HCT116 (cell line): ENCODE measurements at regions not wholly inside any gene's neighbourhood (a gene's known extent, or its start where the extent isn't known, plus 50 kb on each side); places are given as distances from the start of the nearest gene placed in this dataset.

ENCODE experiments used
- ATAC-seq: fragments of 200-7000 bp; cut with Tn5 transposase; 2 replicates; pipeline ENCODE4 v1.9.1; 2020; ENCODE audit warnings: mild to moderate bottlenecking, moderate library complexity
- BruUV-seq: library from RNA; stranded (reverse); fragments of 400-500 nt; replicated peaks from 2 replicates; lab custom pipeline; 2021; lab: Mats Ljungman, UMichigan
- CTCF ChIA-PET: fragments of 300-600 bp; sonication (Branson Sonifier 250); formaldehyde crosslinking; loops from one replicate; lab custom pipeline; 2021; ENCODE audit warnings: antibody characterized with exemption; lab: Charles Lee
- POLR2A ChIA-PET: fragments of 300-600, 350-600 bp; sonication (Branson Sonifier 250); formaldehyde crosslinking; loops from one replicate; lab custom pipeline; 2021; ENCODE audit warnings: antibody characterized with exemption; lab: Charles Lee
- RAD21 ChIA-PET, 2 experiments: fragments of 300-600 bp; sonication (Branson Sonifier 250); formaldehyde crosslinking; loops; one replicate each; lab custom pipeline; 2023; ENCODE audit warnings: low total read pairs in 2 of 2; ENCODE audit not compliant: uncharacterized antibody in 2 of 2, unreplicated experiment in 2 of 2, low non-redundant PET in 1 of 2; lab: Charles Lee
- DNase-seq: peaks from one replicate; pipeline ENCODE4 v3.0.0-alpha.2; 2010; ENCODE audit warnings: low read depth, low spot score
- H2AFZ ChIP-seq: fragments of 200-600 bp; shearing (Covaris generic), sonication (generic); 2 replicates; pipeline ENCODE4 v1.6.1; 2017; ENCODE audit warnings: low read depth, mixed run types, mixed read lengths, antibody characterized with exemption, low read length; ENCODE audit not compliant: poor library complexity, severe bottlenecking
- H3K27ac ChIP-seq: 2 replicates; pipeline ENCODE4 v1.5.1; 2012; ENCODE audit warnings: low read depth, low read length
- H3K27me3 ChIP-seq: fragments of 200-600 bp; sonication (generic); 2 replicates; pipeline ENCODE4 v1.6.1; 2016; ENCODE audit warnings: mixed run types, low read length, mixed read lengths; ENCODE audit not compliant: insufficient read depth
- H3K36me3 ChIP-seq, 2 experiments: fragments of 200-500 bp in 1 of 2; fragments of 200-600 bp in 1 of 2; sonication (Bioruptor generic) in 1 of 2; sonication (generic) in 1 of 2; 2 replicates each; pipeline versions ENCODE4 v1.5.1 to v1.6.1; 2014 to 2016; ENCODE audit warnings: low read length in 2 of 2, inconsistent platforms in 1 of 2, mixed read lengths in 1 of 2, mixed run types in 1 of 2; ENCODE audit not compliant: insufficient read depth in 2 of 2, control insufficient read depth in 1 of 2
- H3K4me1 ChIP-seq, 2 experiments: fragments of 200-600 bp in 1 of 2; sonication (generic) in 1 of 2; 2 replicates each; pipeline versions ENCODE4 v1.5.1 to v1.6.1; 2012 to 2017; ENCODE audit warnings: low read length in 2 of 2, inconsistent platforms in 1 of 2, mild to moderate bottlenecking in 1 of 2, mixed read lengths in 1 of 2, mixed run types in 1 of 2, moderate library complexity in 1 of 2; ENCODE audit not compliant: insufficient read depth in 2 of 2, control insufficient read depth in 1 of 2
- H3K4me2 ChIP-seq: fragments of 200-600 bp; sonication (generic); 2 replicates; pipeline ENCODE4 v1.6.1; 2017; ENCODE audit warnings: mixed run types, low read length, mixed read lengths
- H3K4me3 ChIP-seq, 2 experiments: fragments of 200-600 bp in 1 of 2; sonication (generic) in 1 of 2; replicated peaks in 1 of 2; 2 replicates each; pipeline ENCODE4 v1.5.1; 2011 to 2016; ENCODE audit warnings: low read length in 2 of 2, control low read depth in 1 of 2, low read depth in 1 of 2, mild to moderate bottlenecking in 1 of 2, mixed read lengths in 1 of 2, mixed run types in 1 of 2
- H3K79me2 ChIP-seq: fragments of 200-600 bp; sonication (generic); 2 replicates; pipeline ENCODE4 v1.6.1; 2017; ENCODE audit warnings: mild to moderate bottlenecking, mixed run types, low read length, moderate library complexity, mixed read lengths; ENCODE audit not compliant: insufficient read depth
- H3K9ac ChIP-seq: fragments of 200-600 bp; sonication (generic); 2 replicates; pipeline ENCODE4 v1.6.1; 2016; ENCODE audit warnings: low read length, mixed read lengths
- H3K9me2 ChIP-seq: fragments of 200-600 bp; sonication (generic), shearing (Covaris generic); 2 replicates; pipeline ENCODE4 v1.6.1; 2017; ENCODE audit warnings: mixed run types, mild to moderate bottlenecking, moderate library complexity; ENCODE audit not compliant: insufficient read depth
- H3K9me3 ChIP-seq, 2 experiments: fragments of 200-500 bp in 1 of 2; fragments of 200-600 bp in 1 of 2; sonication (Bioruptor generic) in 1 of 2; sonication (generic) in 1 of 2; 2 replicates each; pipeline ENCODE4 v1.6.1; 2014 to 2017; ENCODE audit warnings: low read length in 2 of 2, mixed read lengths in 2 of 2, inconsistent platforms in 1 of 2, low read depth in 1 of 2, mild to moderate bottlenecking in 1 of 2, mixed run types in 1 of 2, moderate library complexity in 1 of 2; ENCODE audit not compliant: control insufficient read depth in 1 of 2, insufficient read depth in 1 of 2
- H4K20me1 ChIP-seq: fragments of 200-600 bp; sonication (generic), shearing (Covaris generic); 2 replicates; pipeline ENCODE4 v1.6.1; 2017; ENCODE audit warnings: mixed run types, mild to moderate bottlenecking, moderate library complexity; ENCODE audit not compliant: insufficient read depth
- CEBPB ChIP-seq: IDR thresholded peaks from 2 replicates; pipeline ENCODE4 v1.6.1; 2012; ENCODE audit warnings: low read depth
- JUND ChIP-seq: IDR thresholded peaks from 2 replicates; pipeline ENCODE4 v1.6.1; 2012
- MAX ChIP-seq: IDR thresholded peaks from 2 replicates; pipeline ENCODE4 v1.6.1; 2012
- RAD21 ChIP-seq: IDR thresholded peaks from 2 replicates; pipeline ENCODE4 v1.6.1; 2012; ENCODE audit warnings: low read depth, mild to moderate bottlenecking
- REST ChIP-seq: IDR thresholded peaks from 2 replicates; pipeline ENCODE4 v1.6.1; 2012; ENCODE audit warnings: low read depth
- ZFX ChIP-seq: fragments of 450-650 bp; IDR thresholded peaks from 2 replicates; pipeline ENCODE4 v1.6.1; 2017
- ZNF274 ChIP-seq: fragments of 200-500 bp; sonication (Bioruptor generic); IDR thresholded peaks from 2 replicates; pipeline ENCODE4 v1.6.1; 2014; ENCODE audit warnings: mild to moderate bottlenecking, low read depth, low read length, inconsistent platforms
- intact Hi-C: fragments of 100-400 bp; cut with micrococcal nuclease; formaldehyde crosslinking; loops from 2 replicates; pipeline ENCODE4 v1.10.0; 2022
- TF ChIP-seq, protein P1 (sequence below): IDR thresholded peaks from 2 replicates; pipeline ENCODE4 v1.6.1; 2011; ENCODE audit warnings: mild to moderate bottlenecking, low read length, moderate library complexity; ENCODE audit not compliant: insufficient replicate concordance; ENCODE audit errors: extremely low read depth
- TF ChIP-seq, protein P2 (sequence below): IDR thresholded peaks from 2 replicates; pipeline ENCODE4 v1.6.1; 2012
- TF ChIP-seq, protein P3 (sequence below), 3 experiments: fragments of 200-600 bp in 1 of 3; sonication (generic) in 1 of 3; IDR thresholded peaks in 2 of 3; conservative IDR thresholded peaks in 1 of 3; 2 replicates each; pipeline ENCODE4 v1.5.1; 2012 to 2017; ENCODE audit warnings: low read depth in 2 of 3, low read length in 2 of 3, antibody characterized with exemption in 1 of 3, borderline replicate concordance in 1 of 3, control low read depth in 1 of 3, mild to moderate bottlenecking in 1 of 3, mixed read lengths in 1 of 3, mixed run types in 1 of 3, moderate library complexity in 1 of 3; ENCODE audit not compliant: insufficient read depth in 1 of 3

DNA sequence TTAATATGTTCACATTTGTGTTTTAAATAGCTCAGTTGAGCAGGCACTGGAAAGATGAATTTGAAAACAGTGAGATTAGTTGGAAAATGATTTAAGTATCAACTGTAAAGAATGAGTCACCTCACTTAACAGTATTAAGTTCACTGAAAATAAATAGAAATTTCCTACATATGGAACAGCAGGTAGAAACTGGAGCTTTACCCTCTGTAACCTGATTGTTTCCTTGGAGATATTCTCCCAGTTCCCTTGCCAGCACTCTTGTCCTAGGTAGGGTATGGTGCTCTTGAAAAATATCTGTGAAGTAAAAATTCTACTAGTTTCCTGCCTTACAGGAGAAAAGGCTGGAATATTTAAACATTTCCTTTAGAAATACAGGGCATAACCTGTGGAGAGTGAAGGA is 81.3 kb upstream of the DLGAP1 start (continued):
- TF ChIP-seq, protein P1, sequence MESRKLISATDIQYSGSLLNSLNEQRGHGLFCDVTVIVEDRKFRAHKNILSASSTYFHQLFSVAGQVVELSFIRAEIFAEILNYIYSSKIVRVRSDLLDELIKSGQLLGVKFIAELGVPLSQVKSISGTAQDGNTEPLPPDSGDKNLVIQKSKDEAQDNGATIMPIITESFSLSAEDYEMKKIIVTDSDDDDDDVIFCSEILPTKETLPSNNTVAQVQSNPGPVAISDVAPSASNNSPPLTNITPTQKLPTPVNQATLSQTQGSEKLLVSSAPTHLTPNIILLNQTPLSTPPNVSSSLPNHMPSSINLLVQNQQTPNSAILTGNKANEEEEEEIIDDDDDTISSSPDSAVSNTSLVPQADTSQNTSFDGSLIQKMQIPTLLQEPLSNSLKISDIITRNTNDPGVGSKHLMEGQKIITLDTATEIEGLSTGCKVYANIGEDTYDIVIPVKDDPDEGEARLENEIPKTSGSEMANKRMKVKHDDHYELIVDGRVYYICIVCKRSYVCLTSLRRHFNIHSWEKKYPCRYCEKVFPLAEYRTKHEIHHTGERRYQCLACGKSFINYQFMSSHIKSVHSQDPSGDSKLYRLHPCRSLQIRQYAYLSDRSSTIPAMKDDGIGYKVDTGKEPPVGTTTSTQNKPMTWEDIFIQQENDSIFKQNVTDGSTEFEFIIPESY: no peak
- TF ChIP-seq ZNF274: no peak
- no peak for TF ChIP-seq MAX
- no peak for TF ChIP-seq ZFX
- TF ChIP-seq, protein P2, sequence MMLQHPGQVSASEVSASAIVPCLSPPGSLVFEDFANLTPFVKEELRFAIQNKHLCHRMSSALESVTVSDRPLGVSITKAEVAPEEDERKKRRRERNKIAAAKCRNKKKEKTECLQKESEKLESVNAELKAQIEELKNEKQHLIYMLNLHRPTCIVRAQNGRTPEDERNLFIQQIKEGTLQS: no peak
- TF ChIP-seq REST: no peak

GRCh38 chr18:4528405-4528804 is 73.3 kb upstream of the DLGAP1 start:
- Histone ChIP-seq H3K79me2 (no peaks in the 10 kb centered on the region), H3K9me3 (peaks cover 4 to 21% of the 10 kb centered on the region in 2 experiments; a peak in 2 of 4 replicates), H4K20me1 (no peaks in the 10 kb centered on the region), H3K27me3 (no peaks in the 10 kb centered on the region), H3K9me2 (no peaks in the 10 kb centered on the region), H3K36me3 (no peaks in the 10 kb centered on the region), H3K27ac (no peak overlapping the region), H3K9ac (no peak overlapping the region), H3K4me2 (no peak overlapping the region), H3K4me1 (no peaks in the 10 kb centered on the region), H2AFZ (no peak overlapping the region), H3K4me3 (no peak overlapping the region)
- DNase-seq (no peak), ATAC-seq (no peak)
- ChIA-PET RAD21 (no interaction called here), POLR2A (no interaction called here), CTCF (no interaction called here)
- intact Hi-C loops: no loop called here
- no TSS peak for BruUV-seq
- TF ChIP-seq CEBPB (no peak), RAD21 (no peak), REST (no peak), JUND (no peak)
- TF ChIP-seq, protein P3, sequence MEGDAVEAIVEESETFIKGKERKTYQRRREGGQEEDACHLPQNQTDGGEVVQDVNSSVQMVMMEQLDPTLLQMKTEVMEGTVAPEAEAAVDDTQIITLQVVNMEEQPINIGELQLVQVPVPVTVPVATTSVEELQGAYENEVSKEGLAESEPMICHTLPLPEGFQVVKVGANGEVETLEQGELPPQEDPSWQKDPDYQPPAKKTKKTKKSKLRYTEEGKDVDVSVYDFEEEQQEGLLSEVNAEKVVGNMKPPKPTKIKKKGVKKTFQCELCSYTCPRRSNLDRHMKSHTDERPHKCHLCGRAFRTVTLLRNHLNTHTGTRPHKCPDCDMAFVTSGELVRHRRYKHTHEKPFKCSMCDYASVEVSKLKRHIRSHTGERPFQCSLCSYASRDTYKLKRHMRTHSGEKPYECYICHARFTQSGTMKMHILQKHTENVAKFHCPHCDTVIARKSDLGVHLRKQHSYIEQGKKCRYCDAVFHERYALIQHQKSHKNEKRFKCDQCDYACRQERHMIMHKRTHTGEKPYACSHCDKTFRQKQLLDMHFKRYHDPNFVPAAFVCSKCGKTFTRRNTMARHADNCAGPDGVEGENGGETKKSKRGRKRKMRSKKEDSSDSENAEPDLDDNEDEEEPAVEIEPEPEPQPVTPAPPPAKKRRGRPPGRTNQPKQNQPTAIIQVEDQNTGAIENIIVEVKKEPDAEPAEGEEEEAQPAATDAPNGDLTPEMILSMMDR (IDR thresholded peaks at IDR 0.05 in 2 of 3, conservative IDR thresholded peaks at IDR 0.05 in 1 of 3; ENCODE audit: borderline replicate concordance in 1 of 3, insufficient read depth in 1 of 3, low read depth in 2 of 3, low read length in 2 of 3): no peak
